Activated CD4-positive, alpha-beta T cell treated with anti-CD3 and anti-CD28 coated beads for 36 hours (primary cell): ENCODE measurements at regions not wholly inside any gene's neighbourhood (a gene's known extent, or its start where the extent isn't known, plus 50 kb on each side); places are given as distances from the start of the nearest gene placed in this dataset.

Experiments
- ATAC-seq: fragments of 200-7000 bp; cut with Tn5 transposase; one replicate; pipeline ENCODE4 v1.10.0; 2021; ENCODE audit warnings: mild to moderate bottlenecking, moderate library complexity
- CTCF ChIA-PET: fragments of 350-600 bp; sonication (Branson Sonifier 250); formaldehyde crosslinking; loops from one replicate; lab custom pipeline; 2021; ENCODE audit warnings: antibody characterized with exemption; lab: Charles Lee
- POLR2A ChIA-PET: fragments of 350-600 bp; sonication (Branson Sonifier 250); formaldehyde crosslinking; loops from one replicate; lab custom pipeline; 2021; ENCODE audit warnings: antibody characterized with exemption, inconsistent platforms; lab: Charles Lee
- DNase-seq: peaks from one replicate; pipeline ENCODE4 v3.0.0-alpha.2; 2020
- H3K27ac Mint-ChIP-seq: one replicate; pipeline ENCODE4 v1.8.0; 2021; ENCODE audit warnings: mixed read lengths
- H3K27me3 Mint-ChIP-seq: one replicate; pipeline ENCODE4 v1.8.0; 2021; ENCODE audit warnings: mixed read lengths
- H3K36me3 Mint-ChIP-seq: one replicate; pipeline ENCODE4 v1.8.0; 2021; ENCODE audit warnings: low read depth, mixed read lengths
- H3K4me1 Mint-ChIP-seq: one replicate; pipeline ENCODE4 v1.8.0; 2021; ENCODE audit warnings: mixed read lengths
- H3K4me3 Mint-ChIP-seq: one replicate; pipeline ENCODE4 v1.8.0; 2021; ENCODE audit warnings: mild to moderate bottlenecking, moderate library complexity, mixed read lengths
- H3K9me3 Mint-ChIP-seq: one replicate; pipeline ENCODE4 v1.8.0; 2021; ENCODE audit warnings: low read depth, mixed read lengths
- intact Hi-C, 2 experiments: fragments of 100-400 bp; cut with DNase I in 1 of 2; cut with micrococcal nuclease in 1 of 2; formaldehyde crosslinking; loops; one replicate each; pipeline versions ENCODE4 v1.14.2 to v1.15.1; 2022 to 2024; cut with DNase I, micrococcal nuclease

DNA sequence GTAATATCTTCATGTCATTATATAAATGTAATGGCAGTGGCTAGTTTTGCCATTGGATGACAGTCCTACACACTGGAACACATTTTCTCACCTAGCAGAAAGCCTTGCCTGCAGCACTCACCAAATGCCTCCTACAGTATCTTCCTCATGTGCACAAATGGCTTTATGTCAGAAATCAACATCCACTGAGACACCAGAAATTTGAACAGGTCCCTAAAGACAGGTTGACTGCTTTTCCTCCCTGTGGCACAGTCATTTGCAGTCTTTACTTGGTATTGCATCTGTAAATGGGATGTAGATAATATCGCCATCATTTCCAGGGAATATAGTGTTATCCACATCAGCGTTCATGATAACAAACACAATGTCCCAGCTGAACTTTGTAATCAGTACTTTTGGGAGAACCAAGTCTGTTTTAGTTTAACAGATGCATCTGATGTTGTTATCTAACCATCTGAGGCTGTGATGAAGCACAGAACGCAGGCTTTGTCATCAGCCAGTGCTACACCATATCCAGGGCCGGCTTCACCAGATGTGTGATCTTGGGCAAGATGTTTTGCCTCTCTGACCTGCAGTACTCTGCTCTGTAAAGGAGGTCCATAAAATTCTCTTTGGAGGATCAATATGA is 83.9 kb upstream of the TAS2R1 start:
- ATAC-seq (no peak), DNase-seq (no peak)
- ChIA-PET CTCF (no interaction called here), POLR2A (no interaction called here)
- no peaks in the 10 kb centered on the region for H3K27me3 Mint-ChIP-seq
- no peaks in the 10 kb centered on the region for H3K4me1 Mint-ChIP-seq
- no peaks in the 10 kb centered on the region for H3K36me3 Mint-ChIP-seq
- no peak overlapping the region for H3K27ac Mint-ChIP-seq
- intact Hi-C loops: no loop called here
- no peaks in the 10 kb centered on the region for H3K9me3 Mint-ChIP-seq
- no peak overlapping the region for H3K4me3 Mint-ChIP-seq

DNA sequence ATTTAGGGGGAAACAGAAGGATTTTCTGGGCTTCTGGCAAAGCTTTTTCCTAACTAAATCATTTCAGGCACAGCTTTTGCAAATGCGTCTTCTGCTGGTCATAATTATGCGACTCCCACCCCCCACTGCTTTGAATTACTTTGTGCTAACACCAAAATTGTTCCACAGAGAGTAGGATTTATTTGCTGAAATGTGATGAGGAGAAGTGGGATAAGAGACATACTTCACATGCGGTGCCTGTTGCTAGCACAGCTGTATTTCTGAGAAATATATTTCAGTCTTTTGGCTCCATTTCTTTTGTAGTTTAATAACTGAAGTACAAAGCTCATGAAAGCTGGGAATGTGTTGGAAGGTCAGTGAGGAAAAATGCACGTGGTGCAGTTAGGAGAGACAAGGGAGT is 83.2 kb upstream of the TAS2R1 start:
- DNase-seq (no peak), ATAC-seq (no peak)
- intact Hi-C loops: no loop called here
- CTCF ChIA-PET: no interaction called here
- H3K4me3 Mint-ChIP-seq: no peak overlapping the region
- no peaks in the 10 kb centered on the region for H3K9me3 Mint-ChIP-seq
- no peaks in the 10 kb centered on the region for H3K36me3 Mint-ChIP-seq
- H3K27ac Mint-ChIP-seq: no peak overlapping the region
- POLR2A ChIA-PET: no interaction called here
- no peaks in the 10 kb centered on the region for H3K27me3 Mint-ChIP-seq
- H3K4me1 Mint-ChIP-seq: no peaks in the 10 kb centered on the region

DNA sequence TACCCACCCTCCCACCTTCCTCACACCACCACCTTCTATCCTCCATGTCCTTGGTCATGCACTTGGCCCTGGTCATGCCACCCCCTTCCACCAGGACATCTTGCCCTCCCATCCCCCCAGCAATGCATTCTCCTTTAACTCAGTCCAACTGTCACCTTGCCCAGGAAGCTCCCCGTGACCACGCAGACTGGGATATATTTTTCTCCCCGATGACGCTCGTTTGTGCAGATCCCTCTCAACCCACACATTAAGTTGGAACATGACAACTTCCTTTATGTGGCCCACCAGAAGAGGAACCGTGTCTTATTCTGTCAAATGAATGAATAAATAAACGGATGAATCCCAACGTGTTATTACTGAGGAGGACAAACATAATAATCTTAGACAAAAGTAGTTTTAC is 82.8 kb upstream of the TAS2R1 start:
- CTCF ChIA-PET: no interaction called here

DNA sequence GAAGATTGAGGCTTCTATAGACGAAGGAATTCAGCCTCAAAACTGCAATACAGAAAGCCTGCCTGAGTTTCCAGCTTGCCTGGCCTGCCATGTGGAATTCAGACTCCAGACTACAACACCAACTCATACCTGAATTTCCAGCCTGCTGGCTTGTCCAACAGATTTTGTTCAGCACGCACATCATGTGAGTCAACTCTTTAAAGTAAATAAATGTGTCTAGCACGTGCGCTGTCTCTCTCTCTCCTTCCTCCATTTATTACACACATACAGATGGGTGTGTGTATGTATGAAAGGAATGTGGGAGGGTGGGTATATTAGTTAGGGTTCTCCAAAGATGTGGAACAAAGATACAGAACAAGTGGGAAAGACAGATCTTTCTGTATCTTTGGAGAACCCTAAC is 82.4 kb upstream of the TAS2R1 start:
- DNase-seq: no peak
- no peak for ATAC-seq
- H3K4me3 Mint-ChIP-seq: no peak overlapping the region
- ChIA-PET CTCF (no interaction called here), POLR2A (no interaction called here)
- H3K9me3 Mint-ChIP-seq: no peaks in the 10 kb centered on the region
- intact Hi-C loops: no loop called here
- no peaks in the 10 kb centered on the region for H3K27me3 Mint-ChIP-seq
- H3K4me1 Mint-ChIP-seq: no peaks in the 10 kb centered on the region
- no peak overlapping the region for H3K27ac Mint-ChIP-seq
- H3K36me3 Mint-ChIP-seq: no peaks in the 10 kb centered on the region

More for the DNA sequence above, 82.8 kb upstream of the TAS2R1 start:
- H3K36me3 Mint-ChIP-seq: no peaks in the 10 kb centered on the region
- H3K27ac Mint-ChIP-seq: no peak overlapping the region
- intact Hi-C loops: no loop called here
- no peak for DNase-seq
- ATAC-seq: no peak
- no peaks in the 10 kb centered on the region for H3K9me3 Mint-ChIP-seq
- H3K27me3 Mint-ChIP-seq: no peaks in the 10 kb centered on the region
- POLR2A ChIA-PET: no interaction called here
- H3K4me3 Mint-ChIP-seq: no peak overlapping the region
- no peaks in the 10 kb centered on the region for H3K4me1 Mint-ChIP-seq

DNA sequence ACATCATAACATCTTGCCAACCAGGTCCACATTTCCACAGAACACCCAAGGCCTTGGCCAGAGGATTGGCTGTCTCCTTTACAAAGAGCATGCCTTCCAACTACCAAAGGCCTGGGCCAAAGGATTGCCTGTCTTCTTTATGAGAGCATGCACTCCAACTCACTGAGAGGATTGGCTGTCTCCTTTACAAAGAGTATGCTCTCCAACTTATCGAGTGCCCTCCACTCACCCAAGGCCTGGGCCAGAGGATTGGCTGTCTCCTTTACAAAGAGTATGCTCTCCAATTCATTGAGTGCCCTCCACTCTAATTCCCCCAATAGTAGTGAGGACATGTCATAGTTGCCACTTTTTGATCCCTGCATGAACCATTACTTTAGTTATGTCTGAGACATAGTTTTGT is 79.9 kb upstream of the TAS2R1 start:
- Mint-ChIP-seq H3K27ac (no peak overlapping the region), H3K4me3 (no peak overlapping the region), H3K27me3 (no peaks in the 10 kb centered on the region), H3K4me1 (no peaks in the 10 kb centered on the region), H3K36me3 (no peaks in the 10 kb centered on the region), H3K9me3 (no peaks in the 10 kb centered on the region)
- intact Hi-C loops: no loop called here
- no peak for ATAC-seq
- CTCF ChIA-PET: no interaction called here
- DNase-seq: no peak
- POLR2A ChIA-PET: no interaction called here

DNA sequence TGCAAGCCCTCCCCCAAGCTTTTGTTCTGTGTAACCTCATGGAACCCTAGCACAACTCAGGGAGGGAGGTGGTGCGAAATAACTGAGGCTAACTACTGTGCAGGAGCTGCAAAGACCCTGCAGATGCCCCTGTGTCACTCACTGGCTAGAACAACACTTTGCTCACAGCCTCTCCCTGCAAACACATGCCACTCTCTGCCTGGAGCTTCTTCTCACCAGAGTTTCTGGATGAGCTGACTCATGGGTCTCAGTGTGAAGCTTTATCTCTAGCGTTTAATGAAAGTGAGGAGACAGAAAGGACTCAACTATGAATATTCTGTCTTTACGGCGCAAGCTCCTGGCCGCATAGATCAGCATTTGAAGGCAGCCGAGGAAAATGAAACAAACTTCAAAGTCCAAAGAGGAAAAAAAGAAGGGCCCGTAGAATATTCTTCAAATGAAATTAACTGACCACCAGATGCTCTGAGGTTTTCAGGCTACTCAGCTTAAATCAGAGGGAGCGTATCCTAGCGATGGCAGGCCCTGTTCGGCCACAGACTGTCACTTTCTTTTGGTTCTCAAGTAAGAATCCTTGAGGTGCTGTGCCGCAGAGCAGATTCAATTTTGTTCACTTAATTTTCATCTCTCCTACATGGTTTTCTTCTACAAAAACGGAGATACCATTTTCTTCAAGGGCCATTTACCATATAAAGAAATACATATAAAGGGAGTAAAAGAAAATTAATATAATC is 77.7 kb upstream of the TAS2R1 start:
- Mint-ChIP-seq H3K4me1 (no peaks in the 10 kb centered on the region), H3K27me3 (no peaks in the 10 kb centered on the region), H3K9me3 (no peaks in the 10 kb centered on the region), H3K36me3 (no peaks in the 10 kb centered on the region), H3K27ac (no peak overlapping the region), H3K4me3 (no peak overlapping the region)
- ChIA-PET CTCF (no interaction called here), POLR2A (no interaction called here)
- intact Hi-C loops: no loop called here
- DNase-seq (no peak), ATAC-seq (no peak)

DNA sequence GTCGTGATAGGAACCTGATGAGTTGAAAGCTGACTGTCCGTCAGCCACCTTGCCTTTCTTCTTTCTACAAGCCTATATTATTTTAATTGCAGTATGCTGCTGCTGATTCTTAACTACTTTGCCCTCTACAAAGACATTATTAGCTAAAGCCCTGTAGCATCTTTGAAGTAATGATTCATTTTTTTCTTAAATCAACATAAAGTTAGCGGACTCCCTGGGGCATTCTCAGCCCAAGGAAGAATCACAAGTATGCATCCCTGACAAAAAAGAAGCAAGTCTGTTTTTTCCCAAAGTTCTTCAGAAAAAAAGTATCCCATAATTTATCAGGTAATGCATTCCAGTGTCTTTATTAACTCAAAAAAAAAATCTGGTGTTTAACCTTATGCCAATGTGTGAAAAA is 69.5 kb upstream of the TAS2R1 start:
- no peak overlapping the region for H3K4me3 Mint-ChIP-seq
- intact Hi-C loops: no loop called here
- no peaks in the 10 kb centered on the region for H3K4me1 Mint-ChIP-seq
- DNase-seq (no peak), ATAC-seq (no peak)
- no peak overlapping the region for H3K27ac Mint-ChIP-seq
- CTCF ChIA-PET: no interaction called here
- no peaks in the 10 kb centered on the region for H3K27me3 Mint-ChIP-seq
- H3K9me3 Mint-ChIP-seq: no peaks in the 10 kb centered on the region
- H3K36me3 Mint-ChIP-seq: no peaks in the 10 kb centered on the region
- POLR2A ChIA-PET: no interaction called here

DNA sequence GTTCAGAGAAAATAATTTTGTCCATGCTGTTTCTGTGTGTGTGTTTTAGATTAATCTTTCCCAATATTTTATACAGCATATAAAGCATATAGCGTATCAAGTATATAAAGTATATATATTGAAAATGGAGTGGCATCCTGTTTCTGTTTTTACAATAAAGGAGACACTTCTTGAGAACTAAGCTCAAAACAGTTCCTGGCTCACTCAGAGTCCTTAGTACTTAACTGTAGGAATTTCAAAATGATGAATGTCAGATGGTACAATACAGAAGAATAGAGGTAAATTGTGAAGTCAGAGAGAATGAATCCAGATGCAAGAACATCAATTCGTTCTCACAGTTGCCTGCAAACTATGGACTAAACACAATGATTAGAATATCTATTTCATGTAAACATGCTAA is 68.7 kb upstream of the TAS2R1 start:
- Mint-ChIP-seq H3K4me1 (no peaks in the 10 kb centered on the region), H3K9me3 (no peaks in the 10 kb centered on the region), H3K27me3 (no peaks in the 10 kb centered on the region), H3K27ac (no peak overlapping the region), H3K36me3 (no peaks in the 10 kb centered on the region), H3K4me3 (no peak overlapping the region)
- intact Hi-C loops: no loop called here
- ChIA-PET CTCF (no interaction called here), POLR2A (no interaction called here)
- DNase-seq (no peak), ATAC-seq (no peak)

DNA sequence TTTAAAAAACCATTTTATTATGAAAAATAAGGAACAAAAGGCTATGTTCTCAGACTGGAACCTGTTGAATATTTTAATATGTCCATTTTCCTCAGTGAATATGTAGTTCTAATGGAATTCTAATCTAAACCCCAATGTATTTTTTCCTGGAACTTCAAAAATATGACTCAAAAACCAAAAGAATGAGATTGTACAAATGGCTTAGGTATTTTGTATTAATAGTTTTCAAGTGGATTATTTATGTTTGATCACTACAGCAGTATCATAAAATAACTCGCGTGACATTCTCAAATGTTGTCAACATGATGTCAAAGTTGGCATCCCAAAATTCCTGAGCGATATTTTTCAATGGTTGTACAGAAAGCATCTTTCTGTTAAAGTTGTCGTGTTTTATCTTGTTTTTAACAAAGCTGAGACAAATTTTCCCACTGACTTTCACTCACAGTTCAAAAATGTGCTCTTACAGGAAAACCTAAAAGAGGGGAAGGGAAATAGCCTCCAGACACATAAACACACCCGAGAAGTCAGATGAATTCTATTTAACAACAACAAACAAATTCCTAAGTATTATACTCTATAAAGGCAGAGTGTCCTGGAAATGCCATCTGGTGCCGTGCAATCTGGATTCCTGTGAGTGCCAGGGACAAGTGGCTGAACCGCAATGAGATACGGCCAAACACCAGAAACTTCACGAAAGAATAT is 68.1 kb upstream of the TAS2R1 start:
- H3K4me3 Mint-ChIP-seq: no peak overlapping the region
- H3K27ac Mint-ChIP-seq: no peak overlapping the region
- CTCF ChIA-PET: interaction anchor here (0.7 kb wide), 1 partner anchor 14 kb away, joined by 3 read pairs; no protein-coding TSS in a partner anchor
- no peaks in the 10 kb centered on the region for H3K4me1 Mint-ChIP-seq
- ATAC-seq (no peak), DNase-seq (no peak)
- H3K9me3 Mint-ChIP-seq: no peaks in the 10 kb centered on the region
- intact Hi-C loops: no loop called here
- no peaks in the 10 kb centered on the region for H3K36me3 Mint-ChIP-seq
- POLR2A ChIA-PET: no interaction called here
- no peaks in the 10 kb centered on the region for H3K27me3 Mint-ChIP-seq

DNA sequence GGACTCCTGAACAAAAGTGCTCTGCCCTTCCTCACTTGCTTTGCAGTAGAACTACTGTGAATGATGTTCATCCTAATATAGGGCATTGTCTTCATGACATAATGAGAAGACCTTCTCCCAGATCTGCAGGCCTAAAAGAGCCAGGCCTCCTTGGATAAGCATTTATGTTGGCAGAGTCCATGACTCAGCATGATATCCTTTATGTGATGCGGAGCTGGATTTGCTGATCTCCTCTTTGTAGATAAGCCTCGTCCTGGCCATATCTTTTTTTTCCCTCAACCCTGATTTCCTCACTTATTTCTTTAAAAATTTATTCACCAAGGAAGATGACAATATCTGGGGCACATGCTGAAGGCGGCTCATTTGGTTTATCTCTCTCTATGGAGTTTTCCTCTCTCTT is 62.4 kb upstream of the TAS2R1 start:
- intact Hi-C loops: no loop called here
- DNase-seq (no peak), ATAC-seq (no peak)
- CTCF ChIA-PET: no interaction called here
- no peaks in the 10 kb centered on the region for H3K9me3 Mint-ChIP-seq
- no peak overlapping the region for H3K27ac Mint-ChIP-seq
- no peak overlapping the region for H3K4me3 Mint-ChIP-seq
- H3K4me1 Mint-ChIP-seq: no peaks in the 10 kb centered on the region
- H3K27me3 Mint-ChIP-seq: no peaks in the 10 kb centered on the region
- POLR2A ChIA-PET: no interaction called here
- H3K36me3 Mint-ChIP-seq: no peaks in the 10 kb centered on the region

DNA sequence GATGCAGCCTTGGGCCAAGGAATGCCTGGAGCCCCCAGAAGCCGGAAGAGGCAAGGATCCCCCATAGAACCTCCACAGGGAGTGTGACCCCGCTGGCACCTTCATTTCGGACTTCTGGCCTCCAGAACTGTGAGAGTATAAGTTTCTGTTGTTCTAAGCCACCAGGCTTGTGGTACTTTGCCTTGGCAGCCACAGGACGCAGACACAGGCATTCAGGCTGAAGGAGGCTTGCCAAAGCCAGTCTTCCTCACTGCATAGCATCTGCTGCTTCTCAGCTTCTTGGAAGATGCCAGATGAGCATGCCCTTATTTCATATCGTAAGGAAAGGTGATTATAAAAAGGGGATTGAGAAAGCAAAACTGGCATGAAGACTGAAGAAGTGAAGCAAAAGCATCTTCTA is 61.1 kb upstream of the TAS2R1 start:
- no peaks in the 10 kb centered on the region for H3K36me3 Mint-ChIP-seq
- POLR2A ChIA-PET: no interaction called here
- no peak overlapping the region for H3K27ac Mint-ChIP-seq
- no peaks in the 10 kb centered on the region for H3K4me1 Mint-ChIP-seq
- DNase-seq (no peak), ATAC-seq (no peak)
- intact Hi-C loops: no loop called here
- H3K4me3 Mint-ChIP-seq: no peak overlapping the region
- no peaks in the 10 kb centered on the region for H3K9me3 Mint-ChIP-seq
- H3K27me3 Mint-ChIP-seq: no peaks in the 10 kb centered on the region
- CTCF ChIA-PET: no interaction called here

DNA sequence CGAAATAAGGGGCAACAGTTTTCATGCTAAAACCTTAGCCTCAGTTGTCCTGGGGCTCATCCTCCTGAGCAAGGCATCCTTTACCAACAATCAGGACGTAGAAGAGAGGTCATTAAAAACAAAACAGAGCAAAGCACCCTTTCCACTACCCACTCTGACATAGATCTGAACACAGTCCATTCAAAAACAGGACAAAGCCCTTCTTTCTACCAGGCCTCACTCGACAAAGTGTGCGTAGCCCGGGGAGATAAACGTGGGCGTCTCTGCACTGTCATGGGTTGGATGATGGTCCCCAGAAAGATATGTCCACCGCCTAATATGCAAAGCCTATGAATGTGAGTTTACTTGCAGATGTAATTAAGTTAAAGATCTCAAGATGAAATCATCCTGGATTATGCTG is 60.6 kb upstream of the TAS2R1 start:
- intact Hi-C loops: no loop called here
- ChIA-PET CTCF (no interaction called here), POLR2A (no interaction called here)
- Mint-ChIP-seq H3K36me3 (no peaks in the 10 kb centered on the region), H3K4me3 (no peak overlapping the region), H3K9me3 (no peaks in the 10 kb centered on the region), H3K27me3 (no peaks in the 10 kb centered on the region), H3K27ac (no peak overlapping the region), H3K4me1 (no peaks in the 10 kb centered on the region)
- ATAC-seq (no peak), DNase-seq (no peak)
